Stomach smooth muscle (tissue), 2 donors: ENCODE measurements at regions not wholly inside any gene's neighbourhood (a gene's known extent, or its start where the extent isn't known, plus 50 kb on each side); places are given as distances from the start of the nearest gene placed in this dataset.

Source experiments
- H3K27ac ChIP-seq: one replicate; pipeline ENCODE4 v1.7.0; 2013; ENCODE audit warnings: mild to moderate bottlenecking, low read length, inconsistent platforms
- H3K27me3 ChIP-seq, 2 donors: one replicate each; pipeline ENCODE4 v1.7.0; 2013; ENCODE audit warnings: low read length in 2 of 2; ENCODE audit not compliant: insufficient read depth in 2 of 2, control insufficient read depth in 1 of 2
- H3K36me3 ChIP-seq, 2 donors: one replicate each; pipeline ENCODE4 v1.7.0; 2013; ENCODE audit warnings: low read length in 2 of 2; ENCODE audit not compliant: control insufficient read depth in 2 of 2, insufficient read depth in 2 of 2
- H3K4me1 ChIP-seq: one replicate; pipeline ENCODE4 v1.7.0; 2013; ENCODE audit warnings: low read length; ENCODE audit not compliant: control insufficient read depth, insufficient read depth
- H3K4me3 ChIP-seq, 2 donors: one replicate each; pipeline ENCODE4 v1.7.0; 2013; ENCODE audit warnings: low read length in 2 of 2
- H3K9ac ChIP-seq, 2 donors: one replicate each; pipeline ENCODE4 v1.7.0; 2013; ENCODE audit warnings: low read length in 2 of 2, mild to moderate bottlenecking in 1 of 2
- H3K9me3 ChIP-seq, 2 donors: one replicate each; pipeline ENCODE4 v1.7.0; 2013; ENCODE audit warnings: low read length in 2 of 2; ENCODE audit not compliant: control insufficient read depth in 2 of 2
- donor health status: healthy.
- donor health status: Pancreatic carcinoma.

GRCh38 chr10:78476844-78477243, 443.2 kb downstream of the RPS24 start:
- Histone ChIP-seq H3K27me3 (peaks cover 0 to 2% of the 10 kb centered on the region in 2 donors), H3K4me1 (peaks cover 10% of the 10 kb centered on the region), H3K36me3 (no peaks in the 10 kb centered on the region), H3K4me3 (no peak overlapping the region), H3K27ac (no peak overlapping the region), H3K9ac (no peak overlapping the region), H3K9me3 (no peaks in the 10 kb centered on the region)

GRCh38 chr10:78478919-78479318, 445.3 kb downstream of the RPS24 start:
- Histone ChIP-seq H3K9me3 (no peaks in the 10 kb centered on the region), H3K27ac (no peak overlapping the region), H3K9ac (no peak overlapping the region), H3K27me3 (peaks cover 0 to 2% of the 10 kb centered on the region in 2 donors), H3K36me3 (no peaks in the 10 kb centered on the region), H3K4me3 (no peak overlapping the region), H3K4me1 (no peaks in the 10 kb centered on the region)

GRCh38 chr10:78479467-78479866, 445.8 kb downstream of the RPS24 start:
- Histone ChIP-seq H3K9ac (no peak overlapping the region), H3K4me1 (no peaks in the 10 kb centered on the region), H3K27me3 (peaks cover 0 to 2% of the 10 kb centered on the region in 2 donors), H3K36me3 (no peaks in the 10 kb centered on the region), H3K4me3 (no peak overlapping the region), H3K27ac (no peak overlapping the region), H3K9me3 (no peaks in the 10 kb centered on the region)

GRCh38 chr10:78481842-78482241, 448.2 kb downstream of the RPS24 start:
- H3K4me1 ChIP-seq: no peaks in the 10 kb centered on the region
- no peak overlapping the region for H3K9ac ChIP-seq
- H3K27me3 ChIP-seq: peaks cover 0 to 2% of the 10 kb centered on the region in 2 donors
- H3K36me3 ChIP-seq: no peaks in the 10 kb centered on the region
- H3K9me3 ChIP-seq: no peaks in the 10 kb centered on the region
- no peak overlapping the region for H3K4me3 ChIP-seq
- no peak overlapping the region for H3K27ac ChIP-seq

- Histone ChIP-seq H3K4me3 (no peak overlapping the region), H3K36me3 (no peaks in the 10 kb centered on the region)
Measured at GRCh38 chr10:78483641-78484040, 450.0 kb downstream of the RPS24 start.

GRCh38 chr10:78489034-78489433, 455.4 kb downstream of the RPS24 start:
- Histone ChIP-seq H3K4me3 (no peak overlapping the region), H3K27ac (no peak overlapping the region), H3K9ac (no peak overlapping the region), H3K36me3 (no peaks in the 10 kb centered on the region), H3K27me3 (no peaks in the 10 kb centered on the region), H3K9me3 (peaks cover 4 to 7% of the 10 kb centered on the region in 2 donors), H3K4me1 (no peaks in the 10 kb centered on the region)

More at GRCh38 chr10:78483641-78484040, 450.0 kb downstream of the RPS24 start:
- Histone ChIP-seq H3K27me3 (no peaks in the 10 kb centered on the region), H3K9ac (no peak overlapping the region), H3K4me1 (no peaks in the 10 kb centered on the region), H3K27ac (no peak overlapping the region), H3K9me3 (no peaks in the 10 kb centered on the region)

- no peaks in the 10 kb centered on the region for H3K27me3 ChIP-seq
- H3K9ac ChIP-seq: no peak overlapping the region
- peaks cover 4 to 7% of the 10 kb centered on the region in 2 donors for H3K9me3 ChIP-seq
- H3K27ac ChIP-seq: no peak overlapping the region
- no peaks in the 10 kb centered on the region for H3K4me1 ChIP-seq
- no peak overlapping the region for H3K4me3 ChIP-seq
- no peaks in the 10 kb centered on the region for H3K36me3 ChIP-seq
Measured at GRCh38 chr10:78491812-78492211, 458.1 kb downstream of the RPS24 start.

- no peaks in the 10 kb centered on the region for H3K36me3 ChIP-seq
Measured at GRCh38 chr10:78492424-78492823, 458.8 kb downstream of the RPS24 start.

GRCh38 chr10:78494179-78494578, 460.5 kb downstream of the RPS24 start:
- H3K27me3 ChIP-seq: no peaks in the 10 kb centered on the region

More at GRCh38 chr10:78492424-78492823, 458.8 kb downstream of the RPS24 start:
- Histone ChIP-seq H3K9me3 (peaks cover 4 to 7% of the 10 kb centered on the region in 2 donors), H3K4me1 (no peaks in the 10 kb centered on the region), H3K4me3 (no peak overlapping the region), H3K27ac (no peak overlapping the region), H3K27me3 (no peaks in the 10 kb centered on the region), H3K9ac (no peak overlapping the region)

GRCh38 chr10:78502210-78502936, 468.7 kb downstream of the RPS24 start:
- Histone ChIP-seq H3K9me3 (peaks cover 0 to 2% of the 10 kb centered on the region in 2 donors), H3K4me1 (peaks cover 10% of the 10 kb centered on the region), H3K4me3 (no peak overlapping the region), H3K27ac (no peak overlapping the region), H3K9ac (no peak overlapping the region), H3K27me3 (no peaks in the 10 kb centered on the region), H3K36me3 (no peaks in the 10 kb centered on the region)

More at GRCh38 chr10:78494179-78494578, 460.5 kb downstream of the RPS24 start:
- peaks cover 4 to 7% of the 10 kb centered on the region in 2 donors for H3K9me3 ChIP-seq
- no peak overlapping the region for H3K4me3 ChIP-seq
- no peaks in the 10 kb centered on the region for H3K4me1 ChIP-seq
- H3K9ac ChIP-seq: no peak overlapping the region
- H3K27ac ChIP-seq: no peak overlapping the region
- H3K36me3 ChIP-seq: no peaks in the 10 kb centered on the region

- Histone ChIP-seq H3K27ac (no peak overlapping the region), H3K4me1 (peaks cover 28% of the 10 kb centered on the region), H3K9me3 (peaks cover 0 to 2% of the 10 kb centered on the region in 2 donors)
Measured at GRCh38 chr10:78504181-78504580, 470.5 kb downstream of the RPS24 start.

More at GRCh38 chr10:78504181-78504580, 470.5 kb downstream of the RPS24 start:
- no peak overlapping the region for H3K4me3 ChIP-seq
- no peak overlapping the region for H3K9ac ChIP-seq
- no peaks in the 10 kb centered on the region for H3K36me3 ChIP-seq
- no peaks in the 10 kb centered on the region for H3K27me3 ChIP-seq
